Left renal pelvis (tissue), 4 donors: ENCODE measurements at regions not wholly inside any gene's neighbourhood (a gene's known extent, or its start where the extent isn't known, plus 50 kb on each side); places are given as distances from the start of the nearest gene placed in this dataset.
"Not testable (repeated sequence)": the region's sequence is repeated elsewhere in the genome, so short reads cannot be mapped to it uniquely, and the experiment has no call there.

ENCODE experiments used
- DNase-seq, 4 donors: peaks; one replicate each; pipeline ENCODE4 v3.0.0-alpha.2; 2013; ENCODE audit warnings: low read depth in 4 of 4, low spot score in 3 of 4

DNA sequence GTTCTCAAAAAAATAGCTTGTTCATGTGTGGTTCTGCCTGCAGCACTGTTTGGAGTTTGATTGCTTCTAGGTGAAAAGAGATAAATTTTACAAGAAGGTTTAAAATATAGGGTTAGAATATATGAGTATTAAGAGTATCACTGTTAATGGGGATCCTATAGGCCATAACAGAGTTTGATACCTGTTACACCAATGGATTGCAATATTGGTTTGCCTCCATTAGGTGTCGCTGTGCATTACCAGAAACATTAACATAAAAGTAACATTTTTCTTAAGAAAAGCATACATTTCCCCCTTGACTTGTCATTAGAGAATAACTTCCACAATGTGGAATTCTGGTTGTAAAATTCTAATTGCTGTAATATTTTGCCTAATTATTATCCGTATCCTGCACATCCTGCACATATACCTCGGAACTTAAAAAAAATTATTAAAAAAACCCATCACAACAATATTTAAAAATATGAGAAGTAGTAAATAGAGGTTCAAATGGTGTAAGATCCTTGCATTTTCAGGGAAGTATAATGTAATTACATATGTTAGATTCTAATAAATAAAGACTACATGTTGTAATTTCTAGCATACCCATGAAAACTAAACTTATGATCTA lies 63.0 kb downstream of the CYP4A11 start:
- DNase-seq, result peak in 1 of 4 donors; percentile 14

DNA sequence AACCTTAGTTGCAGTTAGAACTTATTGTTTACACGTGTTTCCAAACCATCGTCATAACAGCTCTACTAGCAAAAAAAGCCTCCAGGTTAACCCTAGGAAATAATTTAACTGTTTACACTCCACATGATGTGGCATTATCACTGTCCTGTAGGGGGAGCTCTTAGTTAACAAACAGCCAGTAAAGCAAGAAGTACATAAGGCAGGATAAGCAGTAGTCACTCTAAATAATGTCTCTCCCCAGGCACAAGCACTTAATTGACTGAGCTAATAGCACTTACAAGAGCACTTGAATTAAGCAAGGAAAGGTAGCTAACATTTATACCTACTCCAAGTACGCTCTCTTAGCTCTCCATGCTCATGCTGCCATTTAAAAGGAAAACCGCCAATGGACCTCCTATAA lies 65.2 kb downstream of the CYP4A11 start:
- DNase-seq, result not testable (repeated sequence)
